Body of pancreas (tissue), 4 donors: ENCODE measurements at regions not wholly inside any gene's neighbourhood (a gene's known extent, or its start where the extent isn't known, plus 50 kb on each side); places are given as distances from the start of the nearest gene placed in this dataset.

Source experiments
- POLR2A ChIP-seq, 3 donors: fragments of 450-650 bp; IDR thresholded peaks; one replicate each; pipeline ENCODE4 v1.6.1; 2016; ENCODE audit warnings: antibody characterized with exemption in 3 of 3, mild to moderate bottlenecking in 2 of 3
- TF ChIP-seq, protein P1 (sequence below), 7 experiments: fragments of 450-650 bp in 4 of 7; fragments of 200-600 bp in 3 of 7; sonication (generic) in 3 of 7; IDR thresholded peaks; one replicate each; pipeline ENCODE4 v1.5.1; 2016 to 2019; ENCODE audit warnings: antibody characterized with exemption in 7 of 7

DNA sequence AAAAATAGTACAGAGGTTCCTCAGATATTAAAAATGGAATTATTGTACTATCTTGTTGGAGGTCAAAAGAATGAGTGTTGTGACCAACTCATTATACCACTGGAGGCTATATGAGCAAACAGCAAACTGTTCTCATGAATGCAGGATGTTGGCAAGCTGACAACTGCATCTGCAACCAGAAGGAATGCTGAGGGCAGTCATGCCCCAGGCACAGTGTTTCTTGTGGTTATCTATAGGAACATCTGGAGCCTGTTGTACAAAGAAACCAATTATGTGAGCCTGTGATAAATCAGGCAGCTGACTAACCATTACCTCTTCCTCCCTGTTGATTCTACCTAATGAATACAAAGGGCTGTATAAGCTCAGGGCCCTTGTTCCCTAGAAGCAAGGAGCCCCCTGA is 2057.1 kb downstream of the TP53TG3F start:
- TF ChIP-seq, protein P1, sequence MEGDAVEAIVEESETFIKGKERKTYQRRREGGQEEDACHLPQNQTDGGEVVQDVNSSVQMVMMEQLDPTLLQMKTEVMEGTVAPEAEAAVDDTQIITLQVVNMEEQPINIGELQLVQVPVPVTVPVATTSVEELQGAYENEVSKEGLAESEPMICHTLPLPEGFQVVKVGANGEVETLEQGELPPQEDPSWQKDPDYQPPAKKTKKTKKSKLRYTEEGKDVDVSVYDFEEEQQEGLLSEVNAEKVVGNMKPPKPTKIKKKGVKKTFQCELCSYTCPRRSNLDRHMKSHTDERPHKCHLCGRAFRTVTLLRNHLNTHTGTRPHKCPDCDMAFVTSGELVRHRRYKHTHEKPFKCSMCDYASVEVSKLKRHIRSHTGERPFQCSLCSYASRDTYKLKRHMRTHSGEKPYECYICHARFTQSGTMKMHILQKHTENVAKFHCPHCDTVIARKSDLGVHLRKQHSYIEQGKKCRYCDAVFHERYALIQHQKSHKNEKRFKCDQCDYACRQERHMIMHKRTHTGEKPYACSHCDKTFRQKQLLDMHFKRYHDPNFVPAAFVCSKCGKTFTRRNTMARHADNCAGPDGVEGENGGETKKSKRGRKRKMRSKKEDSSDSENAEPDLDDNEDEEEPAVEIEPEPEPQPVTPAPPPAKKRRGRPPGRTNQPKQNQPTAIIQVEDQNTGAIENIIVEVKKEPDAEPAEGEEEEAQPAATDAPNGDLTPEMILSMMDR (IDR thresholded peaks at IDR 0.05) = no peak
- no peak for TF ChIP-seq POLR2A (IDR thresholded peaks at IDR 0.05)
